GM19043 (cell line): ENCODE measurements at regions not wholly inside any gene's neighbourhood (a gene's known extent, or its start where the extent isn't known, plus 50 kb on each side); places are given as distances from the start of the nearest gene placed in this dataset.
"Not testable (repeated sequence)": the region's sequence is repeated elsewhere in the genome, so short reads cannot be mapped to it uniquely, and the experiment has no call there.

Source experiments
- ATAC-seq: cut with Tn5 transposase; IDR thresholded peaks from one replicate; pipeline ENCODE4 v1.9.1; 2021; ENCODE audit warnings: low read depth; ENCODE audit not compliant: unreplicated experiment

DNA sequence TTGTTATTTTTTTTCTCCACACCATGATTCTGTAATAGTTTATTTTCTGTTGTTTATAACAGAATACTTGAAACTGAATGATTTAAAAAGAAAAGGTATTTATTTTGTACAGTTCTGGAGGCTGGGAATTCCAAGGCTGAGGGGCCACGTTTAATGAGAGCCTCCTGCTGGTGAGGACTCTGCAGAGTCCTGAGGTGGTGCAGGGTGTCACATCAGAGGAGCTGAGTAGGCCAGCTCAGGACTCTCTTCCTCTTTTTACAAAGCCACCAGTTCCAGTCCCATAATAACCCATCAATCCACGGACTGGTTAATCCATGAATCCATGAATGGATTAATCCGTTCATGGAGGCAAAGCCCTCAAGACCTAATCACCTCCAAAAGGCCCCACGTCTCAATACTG lies 71.6 kb downstream of the TFAP2A start:
- no peak for ATAC-seq

- ATAC-seq: no peak
Observed at GRCh38 chr6:10341605-10342004, 73.3 kb downstream of the TFAP2A start.

- ATAC-seq: no peak
Observed at GRCh38 chr6:10338151-10338550, 76.7 kb downstream of the TFAP2A start.

GRCh38 chr6:10337376-10337775 lies 77.5 kb downstream of the TFAP2A start:
- not testable (repeated sequence) for ATAC-seq

- no peak for ATAC-seq
Observed at GRCh38 chr6:10332111-10332510, 82.8 kb downstream of the TFAP2A start.

DNA sequence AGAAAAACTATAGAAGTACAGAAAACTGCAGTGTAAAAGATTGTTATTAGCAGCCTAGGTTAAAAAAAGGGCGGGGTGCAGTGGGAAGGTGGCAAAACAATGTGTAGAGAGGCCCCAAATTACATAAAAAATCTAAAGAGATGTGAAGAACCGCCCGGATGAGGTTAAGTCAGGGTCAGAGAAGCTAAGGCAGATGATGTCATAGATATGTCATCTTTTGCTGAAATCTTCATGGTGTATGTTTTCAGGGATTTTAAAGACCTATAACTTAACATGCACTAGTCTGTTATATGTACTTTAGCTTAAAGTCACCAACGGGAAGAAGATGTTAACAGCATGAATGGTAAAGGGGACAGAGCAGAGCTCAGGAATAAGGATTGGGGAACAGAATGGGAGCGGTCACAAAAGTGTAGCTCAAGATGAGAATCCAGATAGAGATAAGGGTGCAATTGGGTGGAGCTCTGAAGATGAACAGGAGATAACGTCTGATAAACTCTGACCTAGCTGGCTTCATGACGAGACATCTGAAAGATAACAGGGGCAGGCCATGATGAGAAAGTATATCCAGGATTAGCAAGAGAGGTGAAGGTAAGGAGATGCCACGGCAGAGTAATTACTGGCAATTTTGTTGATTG lies 83.4 kb downstream of the TFAP2A start:
- no peak for ATAC-seq

DNA sequence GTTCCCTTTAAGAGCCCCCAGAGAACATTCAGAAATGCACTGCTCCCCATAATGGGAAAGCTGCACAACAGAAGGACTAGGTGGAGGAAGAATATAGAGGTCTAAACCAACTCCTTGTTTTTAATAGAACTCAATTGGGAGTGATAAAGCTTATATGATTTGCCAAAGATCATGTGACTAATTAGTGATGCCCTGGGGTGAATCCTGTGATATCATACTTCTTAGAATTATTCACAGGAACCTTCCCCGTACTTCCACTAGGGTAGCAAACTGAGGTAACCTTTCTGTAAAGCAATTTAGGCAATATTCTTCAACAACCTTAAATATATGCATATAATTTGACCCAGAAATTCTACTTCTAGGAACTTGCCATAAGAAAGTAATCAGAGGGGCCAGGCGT lies 84.4 kb downstream of the TFAP2A start:
- ATAC-seq: no peak

- ATAC-seq: no peak
Observed at GRCh38 chr6:10323018-10323417, 91.9 kb downstream of the TFAP2A start.

- no peak for ATAC-seq
Observed at GRCh38 chr6:10320291-10320690, 94.6 kb downstream of the TFAP2A start.

- ATAC-seq: no peak
Observed at GRCh38 chr6:10316373-10316721, 98.5 kb downstream of the TFAP2A start.

DNA sequence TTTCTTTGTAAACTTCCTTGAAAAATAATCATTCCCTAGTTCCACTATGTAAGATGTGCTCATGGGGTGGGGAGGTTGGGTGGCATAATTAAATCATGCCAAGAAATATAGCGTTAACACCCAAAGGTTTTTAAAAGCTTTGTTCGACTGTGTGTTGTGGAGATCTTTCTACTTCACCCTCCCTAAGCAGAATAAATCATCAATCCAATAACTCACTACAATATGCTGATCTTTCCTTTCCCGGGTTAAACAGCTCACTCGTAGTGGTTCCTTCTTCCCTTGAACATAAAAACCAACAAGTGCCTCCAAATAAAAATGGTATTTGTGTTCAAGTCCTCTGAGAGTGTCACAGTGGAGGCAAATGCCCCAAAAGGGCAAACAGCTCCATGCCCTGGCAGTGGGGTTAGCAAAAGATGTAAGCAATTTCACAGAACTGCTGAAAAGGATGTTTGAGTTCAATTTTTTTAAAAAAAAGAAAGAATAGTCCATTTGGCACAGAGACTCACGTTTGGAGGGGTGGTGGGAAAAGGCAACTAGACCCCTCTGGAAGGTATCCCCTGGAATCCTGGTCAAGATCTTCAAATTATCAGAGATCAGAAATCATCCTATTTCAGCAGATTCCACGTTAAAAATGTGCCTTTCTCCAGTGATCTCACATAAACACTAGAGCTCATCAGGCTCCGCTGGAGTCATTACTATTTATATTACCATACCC lies 99.1 kb downstream of the TFAP2A start:
- ATAC-seq: no peak

- no peak for ATAC-seq
Observed at GRCh38 chr6:10315034-10315433, 99.8 kb downstream of the TFAP2A start.

DNA sequence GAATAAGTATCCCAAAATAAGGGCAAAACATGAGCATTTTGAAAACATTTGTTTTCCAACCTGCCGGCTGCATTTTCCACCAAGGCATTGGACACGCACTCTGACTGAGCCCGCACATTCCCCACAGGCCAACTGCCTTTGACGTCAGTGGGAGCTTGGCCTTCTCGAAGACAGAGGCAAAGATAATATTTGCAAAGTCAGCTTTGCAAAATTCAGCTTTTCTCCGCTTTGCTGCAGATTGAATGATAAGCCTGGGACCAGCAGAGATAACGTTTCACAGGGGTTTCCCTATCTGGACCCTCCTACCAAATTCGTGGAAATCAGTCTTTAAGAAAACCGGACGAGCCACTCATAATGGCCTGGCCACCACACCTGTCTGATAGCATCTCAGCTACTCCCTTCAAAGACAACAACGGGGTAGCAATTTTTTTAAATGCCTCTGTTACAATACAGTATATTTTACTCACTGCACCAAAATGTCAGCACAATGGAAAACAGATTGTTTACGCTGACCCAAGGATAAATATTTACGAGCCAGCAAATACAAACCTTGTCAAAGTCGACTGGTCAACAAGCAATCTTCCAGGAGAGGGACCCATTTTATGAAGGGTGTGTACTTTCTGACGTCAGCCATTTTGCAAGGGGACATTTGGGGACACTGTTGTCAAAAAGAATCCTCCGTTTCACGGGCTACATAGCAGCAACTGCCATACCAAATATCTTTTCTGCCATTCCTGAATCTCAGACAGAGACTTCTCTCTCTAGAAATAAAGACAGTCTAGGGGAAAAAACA lies 100.5 kb downstream of the TFAP2A start:
- no peak for ATAC-seq

DNA sequence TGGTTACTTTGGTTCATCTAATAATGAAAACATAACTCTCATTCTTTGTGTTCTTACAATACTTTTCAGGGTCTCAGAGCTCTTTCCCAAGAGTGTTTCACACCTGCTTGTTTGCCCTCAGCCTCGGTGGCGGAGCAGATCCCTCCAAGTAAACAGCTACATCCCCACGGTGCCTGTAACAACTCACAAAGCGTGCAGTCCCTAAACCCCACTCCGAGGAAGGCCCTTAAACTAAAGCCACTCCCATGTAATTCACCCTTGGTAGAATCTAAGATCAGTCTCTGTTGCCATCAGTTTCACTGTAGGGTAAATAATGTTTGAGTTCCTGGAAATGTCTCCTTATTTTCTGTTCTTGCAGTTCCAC lies 101.1 kb downstream of the TFAP2A start:
- no peak for ATAC-seq

DNA sequence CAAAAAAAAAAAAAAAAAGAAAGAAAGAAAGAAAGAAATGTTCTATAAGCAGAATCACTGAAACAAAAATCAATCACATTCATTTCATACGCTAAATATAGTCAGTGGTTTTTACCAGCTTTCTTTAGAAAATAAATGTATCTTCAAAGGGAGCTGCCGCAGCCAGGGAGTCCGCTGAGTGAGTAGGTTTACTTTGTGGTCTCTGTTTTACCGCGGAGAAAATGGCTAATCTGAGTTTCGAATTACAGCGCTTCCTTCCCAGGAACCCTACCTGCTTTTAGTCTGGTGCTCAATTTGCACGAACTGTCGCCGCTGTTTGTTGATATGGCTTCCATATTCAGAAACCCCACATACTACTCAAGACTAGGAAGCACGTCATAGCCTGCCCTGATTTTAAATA lies 102.4 kb downstream of the TFAP2A start:
- no peak for ATAC-seq

- ATAC-seq: not testable (repeated sequence)
Observed at GRCh38 chr6:10311546-10312405, 103.1 kb downstream of the TFAP2A start.

DNA sequence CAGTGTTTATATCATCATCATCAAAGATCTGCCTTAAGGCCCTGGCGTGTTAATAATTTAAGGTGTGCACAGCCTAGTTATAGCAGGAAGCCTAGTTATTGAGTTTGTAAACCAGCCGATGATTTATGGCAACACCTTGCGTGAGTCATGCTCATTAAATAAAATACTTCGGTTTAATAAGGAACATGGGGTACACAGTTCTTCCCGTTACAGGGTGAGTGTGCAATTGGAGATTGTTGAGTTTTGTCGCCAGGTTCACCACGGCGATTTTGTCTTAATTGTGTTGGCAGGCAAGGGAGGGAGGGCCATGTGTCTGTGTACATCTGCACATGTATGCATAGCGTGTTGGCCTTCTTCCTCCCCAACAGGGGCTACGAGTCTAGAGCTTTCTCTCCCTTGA lies 104.0 kb downstream of the TFAP2A start:
- ATAC-seq: no peak

GRCh38 chr6:10310330-10310653 lies 104.6 kb downstream of the TFAP2A start:
- ATAC-seq: no peak

- ATAC-seq: no peak
Observed at GRCh38 chr6:10309457-10310329, 105.2 kb downstream of the TFAP2A start.

DNA sequence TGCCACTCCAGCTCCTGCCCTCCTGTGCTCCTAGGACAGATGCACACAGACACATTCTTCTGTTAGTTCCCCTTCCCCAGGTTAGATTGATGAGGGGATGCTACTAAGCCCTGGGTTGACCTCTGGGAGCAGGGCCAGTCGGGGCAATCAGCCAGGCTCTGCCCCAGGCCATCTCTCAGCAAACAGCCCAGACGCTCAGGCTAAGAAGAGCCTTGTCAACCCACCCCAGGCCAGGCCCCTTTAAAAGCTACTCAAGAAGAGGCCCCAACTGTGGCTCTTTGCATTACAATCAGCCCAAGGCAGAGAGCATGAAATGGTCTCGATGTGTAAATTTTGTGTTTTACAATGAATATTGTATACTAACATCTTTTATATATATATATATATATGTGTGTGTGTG lies 107.4 kb downstream of the TFAP2A start:
- no peak for ATAC-seq
